Anterior cingulate cortex (tissue), 58 donors: ENCODE measurements at regions not wholly inside any gene's neighbourhood (a gene's known extent, or its start where the extent isn't known, plus 50 kb on each side); places are given as distances from the start of the nearest gene placed in this dataset.

Experiments used
- DNase-seq, 58 donors: peaks; one replicate each; lab custom pipeline; 2025; lab: John Stamatoyannopoulos, UW

- no peak for DNase-seq
Measured at GRCh38 chrX:151476604-151477303, 79.7 kb downstream of the VMA21 start.

GRCh38 chrX:151478058-151478457 is 81.1 kb downstream of the VMA21 start:
- DNase-seq = no peak

GRCh38 chrX:151488677-151489076 is 74.8 kb upstream of the PASD1 start:
- DNase-seq = no peak

GRCh38 chrX:151505796-151506195 is 57.7 kb upstream of the PASD1 start:
- peak in 3 of 58 donors; percentile 0 to 1 (median 0) for DNase-seq

- DNase-seq = no peak
Measured at GRCh38 chrX:151510203-151510602, 53.3 kb upstream of the PASD1 start.

- DNase-seq = no peak
Measured at GRCh38 chrX:151513472-151513871, 50.0 kb upstream of the PASD1 start.
